IMR-90 (cell line): ENCODE measurements at regions not wholly inside any gene's neighbourhood (a gene's known extent, or its start where the extent isn't known, plus 50 kb on each side); places are given as distances from the start of the nearest gene placed in this dataset.

Experiments used
- ATAC-seq: fragments of 200-7000 bp; cut with Tn5 transposase; 2 replicates; pipeline ENCODE4 v1.9.1; 2020; ENCODE audit warnings: low read depth, mild to moderate bottlenecking, moderate library complexity
- BruUV-seq: library from RNA; stranded (reverse); fragments of 400-500 nt; replicated peaks from 2 replicates; lab custom pipeline; 2021; lab: Mats Ljungman, UMichigan
- CTCF ChIA-PET: fragments of 300-600 bp; formaldehyde crosslinking; extraction: SDS; loops from one replicate; lab custom pipeline; 2021; ENCODE audit warnings: antibody characterized with exemption; lab: Yijun Ruan, JAX
- POLR2A ChIA-PET: fragments of 300-600 bp; sonication (Branson Sonifier 250); formaldehyde crosslinking; loops from one replicate; lab custom pipeline; 2022; ENCODE audit warnings: antibody characterized with exemption; ENCODE audit not compliant: unreplicated experiment; lab: Charles Lee
- DNase-seq: peaks from one replicate; pipeline ENCODE4 v3.0.0; 2013
- H2AFZ ChIP-seq: replicated peaks from 2 replicates; pipeline ENCODE3; 2013; ENCODE audit warnings: low read length, mild to moderate bottlenecking; ENCODE audit not compliant: poor library complexity
- H2AK5ac ChIP-seq: 2 replicates; pipeline ENCODE4 v1.6.1; 2013; ENCODE audit warnings: low read depth, low read length, inconsistent platforms
- H2AK9ac ChIP-seq: replicated peaks from 2 replicates; pipeline ENCODE3; 2013; ENCODE audit warnings: mild to moderate bottlenecking, low read depth, low read length, moderate library complexity; ENCODE audit not compliant: poor library complexity
- H2BK120ac ChIP-seq: 2 replicates; pipeline ENCODE4 v1.6.1; 2013; ENCODE audit warnings: low read depth, low read length, inconsistent platforms
- H2BK15ac ChIP-seq: 3 replicates; pipeline ENCODE4 v1.6.1; 2013; ENCODE audit warnings: low read depth, low read length, inconsistent platforms
- H2BK20ac ChIP-seq: 2 replicates; pipeline ENCODE4 v1.6.1; 2013; ENCODE audit warnings: low read depth, mild to moderate bottlenecking, inconsistent platforms, low read length, moderate library complexity
- H2BK5ac ChIP-seq: 2 replicates; pipeline ENCODE4 v1.6.1; 2013; ENCODE audit warnings: mild to moderate bottlenecking, low read depth, low read length, inconsistent platforms; ENCODE audit not compliant: poor library complexity, severe bottlenecking
- H3K14ac ChIP-seq: replicated peaks from 2 replicates; pipeline ENCODE4 v1.6.1; 2013; ENCODE audit warnings: low read depth, low read length, inconsistent platforms
- H3K18ac ChIP-seq: 2 replicates; pipeline ENCODE4 v1.6.1; 2013; ENCODE audit warnings: low read depth, low read length, control low read depth
- H3K23ac ChIP-seq: 2 replicates; pipeline ENCODE4 v1.6.1; 2013; ENCODE audit warnings: low read depth, low read length, inconsistent platforms
- H3K27ac ChIP-seq: 2 replicates; pipeline ENCODE4 v1.5.1; 2013; ENCODE audit warnings: mild to moderate bottlenecking, control low read depth, low read length; ENCODE audit not compliant: insufficient read depth
- H3K27me3 ChIP-seq: 2 replicates; pipeline ENCODE4 v1.6.1; 2013; ENCODE audit warnings: low read length; ENCODE audit not compliant: control insufficient read depth, insufficient read depth
- H3K36me3 ChIP-seq: 2 replicates; pipeline ENCODE4 v1.6.1; 2013; ENCODE audit warnings: low read length, mixed read lengths; ENCODE audit not compliant: control insufficient read depth, insufficient read depth
- H3K4ac ChIP-seq: 2 replicates; pipeline ENCODE4 v1.6.1; 2013; ENCODE audit warnings: low read depth, low read length, inconsistent platforms
- H3K4me1 ChIP-seq: 2 replicates; pipeline ENCODE4 v1.6.1; 2013; ENCODE audit warnings: low read length, mixed read lengths; ENCODE audit not compliant: control insufficient read depth, insufficient read depth
- H3K4me2 ChIP-seq: 2 replicates; pipeline ENCODE4 v1.6.1; 2013; ENCODE audit warnings: low read depth, mild to moderate bottlenecking, control low read depth, low read length, moderate library complexity
- H3K4me3 ChIP-seq: 2 replicates; pipeline ENCODE4 v1.5.1; 2013; ENCODE audit warnings: low read depth, mild to moderate bottlenecking, control low read depth, low read length, moderate library complexity; ENCODE audit not compliant: insufficient read depth
- H3K56ac ChIP-seq: 2 replicates; pipeline ENCODE4 v1.6.1; 2013; ENCODE audit warnings: low read length, inconsistent platforms; ENCODE audit not compliant: insufficient read depth; ENCODE audit errors: extremely low read depth
- H3K79me1 ChIP-seq, 2 experiments: 2 replicates each; pipeline ENCODE4 v1.6.1; 2013; ENCODE audit warnings: low read length in 2 of 2, inconsistent platforms in 1 of 2, low read depth in 1 of 2
- H3K9ac ChIP-seq: 2 replicates; pipeline ENCODE4 v1.6.1; 2013; ENCODE audit warnings: low read depth, low read length, control low read depth
- H3K9me1 ChIP-seq: 2 replicates; pipeline ENCODE4 v1.6.1; 2013; ENCODE audit warnings: low read length, inconsistent platforms; ENCODE audit not compliant: insufficient read depth
- H3K9me3 ChIP-seq: 2 replicates; pipeline ENCODE4 v1.6.1; 2013; ENCODE audit warnings: low read length; ENCODE audit not compliant: control insufficient read depth, insufficient read depth
- H4K20me1 ChIP-seq: 2 replicates; pipeline ENCODE4 v1.6.1; 2013; ENCODE audit warnings: low read length, inconsistent platforms; ENCODE audit not compliant: insufficient read depth
- H4K5ac ChIP-seq: 2 replicates; pipeline ENCODE4 v1.6.1; 2013; ENCODE audit warnings: mild to moderate bottlenecking, low read depth, low read length, control low read depth
- H4K8ac ChIP-seq, 2 experiments: 2 replicates each; pipeline ENCODE4 v1.6.1; 2013; ENCODE audit warnings: low read depth in 2 of 2, low read length in 2 of 2, control low read depth in 1 of 2, inconsistent platforms in 1 of 2
- H4K91ac ChIP-seq: 2 replicates; pipeline ENCODE4 v1.6.1; 2013; ENCODE audit warnings: low read depth, low read length, inconsistent platforms; ENCODE audit not compliant: insufficient read depth
- BHLHE40 ChIP-seq: fragments of 150-350 bp; IDR thresholded peaks from 2 replicates; pipeline ENCODE4 v1.6.1; 2016; ENCODE audit warnings: mild to moderate bottlenecking, low read depth, low read length
- CEBPB ChIP-seq: IDR thresholded peaks from 2 replicates; pipeline ENCODE4 v1.6.1; 2012; ENCODE audit warnings: low read depth, low read length, improper control_type of control experiment
- MAFK ChIP-seq: IDR thresholded peaks from 2 replicates; pipeline ENCODE4 v1.6.1; 2012; ENCODE audit warnings: low read depth, low read length, improper control_type of control experiment
- MAZ ChIP-seq: IDR thresholded peaks from 2 replicates; pipeline ENCODE4 v1.6.1; 2012; ENCODE audit warnings: low read depth, mild to moderate bottlenecking, low read length, improper control_type of control experiment, moderate library complexity, borderline replicate concordance
- MXI1 ChIP-seq: IDR thresholded peaks from 2 replicates; pipeline ENCODE4 v1.6.1; 2012; ENCODE audit warnings: low read depth, mild to moderate bottlenecking, low read length, moderate library complexity, borderline replicate concordance
- NFE2L2 ChIP-seq: fragments of 150-350 bp; IDR thresholded peaks from 2 replicates; pipeline ENCODE4 v1.6.1; 2016; ENCODE audit warnings: low read depth, mild to moderate bottlenecking, low read length
- POLR2A ChIP-seq: IDR thresholded peaks from 2 replicates; pipeline ENCODE4 v1.6.1; 2012; ENCODE audit warnings: mild to moderate bottlenecking, low read depth, low read length
- RFX5 ChIP-seq: IDR thresholded peaks from 2 replicates; pipeline ENCODE4 v1.8.0; 2012; ENCODE audit warnings: low read depth, mild to moderate bottlenecking, low read length, moderate library complexity
- SMC3 ChIP-seq: fragments of 150-350 bp; IDR thresholded peaks from 2 replicates; pipeline ENCODE4 v1.6.1; 2016; ENCODE audit warnings: low read depth, mild to moderate bottlenecking, antibody characterized with exemption, low read length, moderate library complexity
- WGBS, 2 experiments: methylation state at CpG; one replicate each; pipeline versions ENCODE4 v1.1.5 to v1.1.7; 2013; ENCODE audit warnings: missing lambda C conversion rate in 2 of 2; ENCODE audit not compliant: insufficient read length in 1 of 2; ENCODE audit errors: extremely low coverage in 2 of 2; 5-methylcytosine and 5-hydroxymethylcytosine counted together
- dilution Hi-C: fragments of 300-500 bp; cut with HindIII; formaldehyde crosslinking; loops from one replicate; pipeline ENCODE4 v1.14.3; 2018; ENCODE audit warnings: low sequenced_read_pairs; ENCODE audit not compliant: unreplicated experiment
- in situ Hi-C: fragments of 300-500 bp; cut with MboI; formaldehyde crosslinking; loops from 3 replicates; pipeline ENCODE4 v1.14.3; 2019; ENCODE audit warnings: low sequenced_read_pairs, inconsistent platforms, mixed read lengths
- intact Hi-C: fragments of 100-400 bp; cut with micrococcal nuclease; formaldehyde crosslinking; loops from 2 replicates; pipeline ENCODE4 v1.10.0; 2022
- TF ChIP-seq, protein P1 (sequence below): fragments of 150-350 bp; IDR thresholded peaks from 2 replicates; pipeline ENCODE4 v1.6.1; 2017; ENCODE audit warnings: mild to moderate bottlenecking, antibody characterized with exemption, low read length, low read depth

DNA sequence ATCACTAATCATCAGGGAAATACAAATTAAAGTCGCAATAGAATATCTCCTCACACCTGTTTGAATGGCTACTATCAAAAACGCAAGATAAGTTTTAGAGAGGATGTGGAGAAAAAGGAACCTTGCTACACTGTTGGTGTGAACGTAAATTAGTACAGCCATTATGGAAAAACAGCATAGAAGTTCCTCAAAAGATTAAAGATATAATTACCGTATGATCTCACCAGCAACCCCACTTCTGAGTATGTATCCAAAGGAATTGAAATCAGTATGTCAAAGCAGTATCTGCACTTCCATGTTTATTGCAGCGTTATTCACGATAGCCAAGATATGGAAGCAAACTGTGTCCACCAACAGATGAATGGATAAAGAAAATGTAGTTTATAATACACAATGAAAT, 164.4 kb downstream of the ZNF365 start:
- no peaks in the 10 kb centered on the region; the same call in 1 of the 2 replicates for H3K4me1 ChIP-seq
- H3K18ac ChIP-seq: no peak overlapping the region
- no peak overlapping the region for H2BK5ac ChIP-seq
- no peaks in the 10 kb centered on the region for H3K79me1 ChIP-seq
- no peak overlapping the region for H4K5ac ChIP-seq
- H2BK15ac ChIP-seq: no peak overlapping the region
- H3K4me3 ChIP-seq: no peak overlapping the region
- peaks cover 7% of the 10 kb centered on the region for H3K27me3 ChIP-seq
- BruUV-seq: no TSS peak
- ChIA-PET POLR2A (interaction anchor here (0.5 kb wide), 1 partner anchor 198 kb away, joined by 3 read pairs; no protein-coding TSS in a partner anchor), CTCF (interaction anchor here (0.6 kb wide), 2 partner anchors 17 to 885 kb away, joined by 3 to 4 read pairs; no protein-coding TSS in a partner anchor)
- no peaks in the 10 kb centered on the region for H3K36me3 ChIP-seq
- H3K9me1 ChIP-seq: no peaks in the 10 kb centered on the region
- H3K14ac ChIP-seq: no peak overlapping the region
- H3K9ac ChIP-seq: no peak overlapping the region
- no peak overlapping the region for H2BK120ac ChIP-seq
- TF ChIP-seq, protein P1, sequence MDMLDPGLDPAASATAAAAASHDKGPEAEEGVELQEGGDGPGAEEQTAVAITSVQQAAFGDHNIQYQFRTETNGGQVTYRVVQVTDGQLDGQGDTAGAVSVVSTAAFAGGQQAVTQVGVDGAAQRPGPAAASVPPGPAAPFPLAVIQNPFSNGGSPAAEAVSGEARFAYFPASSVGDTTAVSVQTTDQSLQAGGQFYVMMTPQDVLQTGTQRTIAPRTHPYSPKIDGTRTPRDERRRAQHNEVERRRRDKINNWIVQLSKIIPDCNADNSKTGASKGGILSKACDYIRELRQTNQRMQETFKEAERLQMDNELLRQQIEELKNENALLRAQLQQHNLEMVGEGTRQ: no peak
- TF ChIP-seq MAZ (no peak), NFE2L2 (no peak), MAFK (no peak), SMC3 (no peak), CEBPB (no peak), BHLHE40 (no peak), POLR2A (no peak), MXI1 (no peak), RFX5 (no peak)
- intact Hi-C loops: no loop called here
- no peak overlapping the region for H2AFZ ChIP-seq
- 0 out of 2 replicates have a peak, but pooled peaks cover 2% of the 10 kb centered on the region for H3K9me3 ChIP-seq
- no peak overlapping the region for H2AK5ac ChIP-seq
- no peak overlapping the region for H3K23ac ChIP-seq
- ATAC-seq (no peak), DNase-seq (no peak)
- H3K27ac ChIP-seq: no peak overlapping the region
- H4K20me1 ChIP-seq: no peaks in the 10 kb centered on the region
- no peak overlapping the region for H3K4me2 ChIP-seq
- no CpG with 5 or more reads among the region's 6 CpGs for WGBS, 2 experiments
- H3K4ac ChIP-seq: no peak overlapping the region
- no peak overlapping the region for H2AK9ac ChIP-seq
- H4K91ac ChIP-seq: no peak overlapping the region
- no peak overlapping the region for H4K8ac ChIP-seq
- no peak overlapping the region for H2BK20ac ChIP-seq
- dilution Hi-C loops: no loop called here
- in situ Hi-C loops: no loop called here
- no peak overlapping the region for H3K56ac ChIP-seq
